Fibroblast of pulmonary artery (primary cell): ENCODE measurements at regions not wholly inside any gene's neighbourhood (a gene's known extent, or its start where the extent isn't known, plus 50 kb on each side); places are given as distances from the start of the nearest gene placed in this dataset.
A peak's percentile ranks its signal among the peaks of the same experiment; 100 is the strongest.

Source experiments
- DNase-seq: peaks from one replicate; pipeline ENCODE4 v3.0.0-alpha.2; 2010; ENCODE audit warnings: low read depth
- H3K4me3 ChIP-seq: replicated peaks from 2 replicates; pipeline ENCODE4 v1.5.1; 2011; ENCODE audit warnings: low read depth, mild to moderate bottlenecking, control low read depth, low read length, moderate library complexity
- CTCF ChIP-seq: IDR thresholded peaks from 2 replicates; pipeline ENCODE4 v1.5.1; 2011; ENCODE audit warnings: mild to moderate bottlenecking, control low read depth, low read length, inconsistent platforms; ENCODE audit errors: missing control alignments

- DNase-seq = no peak
- no peak overlapping the region for H3K4me3 ChIP-seq
- TF ChIP-seq CTCF = no peak
Observed at GRCh38 chr10:120684226-120684625, 166.9 kb upstream of the WDR11 start.

GRCh38 chr10:120685136-120685535 is 166.0 kb upstream of the WDR11 start:
- no peak for DNase-seq
- TF ChIP-seq CTCF = no peak
- H3K4me3 ChIP-seq = no peak overlapping the region

GRCh38 chr10:120688928-120689327 is 162.2 kb upstream of the WDR11 start:
- peak; percentile 2 for DNase-seq

GRCh38 chr10:120689777-120690529 is 161.2 kb upstream of the WDR11 start:
- H3K4me3 ChIP-seq = no peak overlapping the region
- no peak for TF ChIP-seq CTCF

More at GRCh38 chr10:120688928-120689327, 162.2 kb upstream of the WDR11 start:
- no peak overlapping the region for H3K4me3 ChIP-seq
- no peak for TF ChIP-seq CTCF

GRCh38 chr10:120691625-120692024 is 159.5 kb upstream of the WDR11 start:
- TF ChIP-seq CTCF = no peak
- peak overlapping the region; percentile 21 for H3K4me3 ChIP-seq
- no peak for DNase-seq

More at GRCh38 chr10:120689777-120690529, 161.2 kb upstream of the WDR11 start:
- DNase-seq = no peak

GRCh38 chr10:120700426-120700825 is 150.7 kb upstream of the WDR11 start:
- no peak for TF ChIP-seq CTCF
- no peak for DNase-seq
- no peak overlapping the region for H3K4me3 ChIP-seq

GRCh38 chr10:120701381-120701780 is 149.8 kb upstream of the WDR11 start:
- TF ChIP-seq CTCF = no peak
- H3K4me3 ChIP-seq = no peak overlapping the region
- DNase-seq = no peak
